H9 (cell line): ENCODE measurements at regions not wholly inside any gene's neighbourhood (a gene's known extent, or its start where the extent isn't known, plus 50 kb on each side); places are given as distances from the start of the nearest gene placed in this dataset.

Experiments
- DNase-seq: peaks from one replicate; pipeline ENCODE4 v3.0.0-alpha.2; 2017
- H2AFZ ChIP-seq: one replicate; pipeline ENCODE4 v1.6.1; 2013; ENCODE audit warnings: mild to moderate bottlenecking, low read length, control low read depth, moderate library complexity
- H2AK5ac ChIP-seq: 2 replicates; pipeline ENCODE4 v1.6.1; 2013; ENCODE audit warnings: low read length, control low read depth, mixed read lengths; ENCODE audit not compliant: insufficient read length
- H2BK120ac ChIP-seq: one replicate; pipeline ENCODE4 v1.6.1; 2013; ENCODE audit warnings: low read depth, mild to moderate bottlenecking, low read length, control low read depth, inconsistent platforms; ENCODE audit not compliant: poor library complexity, severe bottlenecking
- H2BK12ac ChIP-seq: 2 replicates; pipeline ENCODE4 v1.6.1; 2013; ENCODE audit warnings: low read length, control low read depth, mixed read lengths, low read depth; ENCODE audit not compliant: insufficient read length
- H2BK15ac ChIP-seq: 2 replicates; pipeline ENCODE4 v1.6.1; 2013; ENCODE audit warnings: low read depth, low read length, control low read depth
- H2BK20ac ChIP-seq: one replicate; pipeline ENCODE4 v1.6.1; 2013; ENCODE audit warnings: low read depth, mild to moderate bottlenecking, low read length, control low read depth, inconsistent platforms; ENCODE audit not compliant: poor library complexity, severe bottlenecking
- H2BK5ac ChIP-seq: 2 replicates; pipeline ENCODE4 v1.6.1; 2013; ENCODE audit warnings: low read length, control low read depth, mixed read lengths; ENCODE audit not compliant: insufficient read length
- H3K14ac ChIP-seq: 2 replicates; pipeline ENCODE4 v1.6.1; 2013; ENCODE audit warnings: low read length, control low read depth; ENCODE audit not compliant: insufficient read depth
- H3K18ac ChIP-seq: 2 replicates; pipeline ENCODE4 v1.6.1; 2013; ENCODE audit warnings: low read depth, mild to moderate bottlenecking, mixed read lengths, low read length, control low read depth; ENCODE audit not compliant: insufficient read length
- H3K23ac ChIP-seq: 2 replicates; pipeline ENCODE4 v1.6.1; 2013; ENCODE audit warnings: low read length, control low read depth, mixed read lengths, low read depth; ENCODE audit not compliant: insufficient read length
- H3K23me2 ChIP-seq: 2 replicates; pipeline ENCODE4 v1.6.1; 2013; ENCODE audit warnings: low read depth, mild to moderate bottlenecking, mixed read lengths, low read length, control low read depth; ENCODE audit not compliant: insufficient read length, poor library complexity, severe bottlenecking
- H3K27ac ChIP-seq: 2 replicates; pipeline ENCODE4 v1.5.1; 2013; ENCODE audit warnings: low read length, control low read depth, mixed read lengths, low read depth; ENCODE audit not compliant: insufficient read length
- H3K27me3 ChIP-seq: 2 replicates; pipeline ENCODE4 v1.6.1; 2013; ENCODE audit warnings: low read length, control low read depth, inconsistent platforms; ENCODE audit not compliant: insufficient read depth
- H3K4ac ChIP-seq: 2 replicates; pipeline ENCODE4 v1.6.1; 2013; ENCODE audit warnings: low read depth, mild to moderate bottlenecking, control low read depth, inconsistent platforms, low read length, moderate library complexity
- H3K4me1 ChIP-seq: 2 replicates; pipeline ENCODE4 v1.6.1; 2013; ENCODE audit warnings: low read length, control low read depth, inconsistent platforms; ENCODE audit not compliant: insufficient read depth
- H3K4me2 ChIP-seq: 2 replicates; pipeline ENCODE4 v1.6.1; 2013; ENCODE audit warnings: low read length, control low read depth, mixed read lengths; ENCODE audit not compliant: insufficient read length, insufficient read depth
- H3K56ac ChIP-seq: 2 replicates; pipeline ENCODE4 v1.6.1; 2013; ENCODE audit warnings: low read depth, mild to moderate bottlenecking, mixed read lengths, low read length, control low read depth; ENCODE audit not compliant: insufficient read length
- H3K79me1 ChIP-seq: 2 replicates; pipeline ENCODE4 v1.6.1; 2013; ENCODE audit warnings: low read depth, mild to moderate bottlenecking, moderate library complexity, low read length, control low read depth, inconsistent platforms; ENCODE audit not compliant: insufficient read depth, poor library complexity, severe bottlenecking
- H3K79me2 ChIP-seq: 2 replicates; pipeline ENCODE4 v1.6.1; 2013; ENCODE audit warnings: low read length, control low read depth, inconsistent platforms; ENCODE audit not compliant: insufficient read depth
- H3K9ac ChIP-seq: 2 replicates; pipeline ENCODE4 v1.6.1; 2013; ENCODE audit warnings: low read length, control low read depth, mixed read lengths; ENCODE audit not compliant: insufficient read length; ENCODE audit errors: extremely low read depth
- H3K9me3 ChIP-seq: one replicate; pipeline ENCODE4 v1.6.1; 2013; ENCODE audit warnings: low read depth, low read length, inconsistent platforms; ENCODE audit not compliant: control insufficient read depth
- H3T11ph ChIP-seq: one replicate; pipeline ENCODE4 v1.6.1; 2013; ENCODE audit warnings: mild to moderate bottlenecking, low read length, control low read depth, inconsistent platforms
- H4K20me1 ChIP-seq: one replicate; pipeline ENCODE4 v1.6.1; 2013; ENCODE audit not compliant: control insufficient read depth, insufficient read length, insufficient read depth
- H4K5ac ChIP-seq: 2 replicates; pipeline ENCODE4 v1.6.1; 2013; ENCODE audit warnings: low read depth, mild to moderate bottlenecking, mixed read lengths, low read length, control low read depth; ENCODE audit not compliant: insufficient read length
- H4K8ac ChIP-seq: replicated peaks from 2 replicates; pipeline ENCODE4 v1.6.1; 2013; ENCODE audit warnings: low read length, control low read depth, mixed read lengths, low read depth; ENCODE audit not compliant: insufficient read length
- H4K91ac ChIP-seq: 2 replicates; pipeline ENCODE4 v1.6.1; 2013; ENCODE audit warnings: low read depth, mild to moderate bottlenecking, moderate library complexity, mixed read lengths, low read length, control low read depth; ENCODE audit not compliant: insufficient read length
- H3K27ac Mint-ChIP-seq, 3 experiments: 2 replicates in 2 of 3; 3 replicates in 1 of 3; pipeline ENCODE4 v1.8.0; 2020 to 2021; ENCODE audit warnings: mixed read lengths in 3 of 3, mild to moderate bottlenecking in 1 of 3, moderate library complexity in 1 of 3
- H3K27me3 Mint-ChIP-seq: 2 replicates; pipeline ENCODE4 v1.8.0; 2021; ENCODE audit warnings: low read depth, mild to moderate bottlenecking, moderate library complexity, mixed read lengths
- H3K36me3 Mint-ChIP-seq, 3 experiments: 2 replicates in 2 of 3; 3 replicates in 1 of 3; pipeline ENCODE4 v1.8.0; 2020 to 2021; ENCODE audit warnings: low read depth in 3 of 3, mixed read lengths in 3 of 3; ENCODE audit not compliant: insufficient read depth in 1 of 3
- H3K4me1 Mint-ChIP-seq, 2 experiments: 2 replicates each; pipeline ENCODE4 v1.8.0; 2020; ENCODE audit warnings: mixed read lengths in 2 of 2
- H3K4me3 Mint-ChIP-seq, 2 experiments: 2 replicates in 1 of 2; 3 replicates in 1 of 2; pipeline ENCODE4 v1.8.0; 2020 to 2021; ENCODE audit warnings: mild to moderate bottlenecking in 2 of 2, mixed read lengths in 2 of 2, moderate library complexity in 1 of 2
- H3K9me3 Mint-ChIP-seq, 2 experiments: 2 replicates in 1 of 2; 3 replicates in 1 of 2; pipeline ENCODE4 v1.8.0; 2020; ENCODE audit warnings: mild to moderate bottlenecking in 2 of 2, mixed read lengths in 2 of 2, moderate library complexity in 1 of 2
- WGBS: extraction: QIAGEN DNeasy Blood & Tissue Kit; methylation state at CpG from one replicate; pipeline ENCODE4 v1.1.7; 2013; ENCODE audit warnings: missing lambda C conversion rate, low lambda C conversion rate, mixed read lengths; ENCODE audit not compliant: insufficient read length; ENCODE audit errors: extremely low coverage; 5-methylcytosine and 5-hydroxymethylcytosine counted together
- TF ChIP-seq, protein P1 (sequence below): fragments of 200-600 bp; sonication (generic); conservative IDR thresholded peaks from 3 replicates; pipeline ENCODE4 v1.8.0; 2021; ENCODE audit warnings: antibody characterized with exemption, mild to moderate bottlenecking

- Histone ChIP-seq H2BK20ac (no peak overlapping the region), H3K14ac (no peak overlapping the region), H4K20me1 (no peaks in the 10 kb centered on the region), H3K23ac (no peak overlapping the region), H4K5ac (no peak overlapping the region), H2AFZ (no peak overlapping the region), H4K91ac (no peak overlapping the region), H4K8ac (no peak overlapping the region), H2BK12ac (no peak overlapping the region), H3K79me1 (no peaks in the 10 kb centered on the region), H3K18ac (no peak overlapping the region), H2BK15ac (no peak overlapping the region), H3K79me2 (no peaks in the 10 kb centered on the region), H2AK5ac (no peak overlapping the region), H3K27ac (no peak overlapping the region), H3K23me2 (no peaks in the 10 kb centered on the region), H3K27me3 (no peaks in the 10 kb centered on the region), H3K4me2 (no peak overlapping the region), H3K9ac (no peak overlapping the region), H2BK5ac (no peak overlapping the region), H3T11ph (no peak overlapping the region), H3K4me1 (no peaks in the 10 kb centered on the region; the same call in 1 of the 2 replicates), H3K9me3 (no peaks in the 10 kb centered on the region), H3K56ac (no peak overlapping the region), H3K4ac (no peak overlapping the region), H2BK120ac (no peak overlapping the region)
- no peaks in the 10 kb centered on the region for H3K36me3 Mint-ChIP-seq
- no peaks in the 10 kb centered on the region; the same call in 1 of the 2 replicates for H3K27me3 Mint-ChIP-seq
- no peak overlapping the region for H3K27ac Mint-ChIP-seq
- TF ChIP-seq, protein P1, sequence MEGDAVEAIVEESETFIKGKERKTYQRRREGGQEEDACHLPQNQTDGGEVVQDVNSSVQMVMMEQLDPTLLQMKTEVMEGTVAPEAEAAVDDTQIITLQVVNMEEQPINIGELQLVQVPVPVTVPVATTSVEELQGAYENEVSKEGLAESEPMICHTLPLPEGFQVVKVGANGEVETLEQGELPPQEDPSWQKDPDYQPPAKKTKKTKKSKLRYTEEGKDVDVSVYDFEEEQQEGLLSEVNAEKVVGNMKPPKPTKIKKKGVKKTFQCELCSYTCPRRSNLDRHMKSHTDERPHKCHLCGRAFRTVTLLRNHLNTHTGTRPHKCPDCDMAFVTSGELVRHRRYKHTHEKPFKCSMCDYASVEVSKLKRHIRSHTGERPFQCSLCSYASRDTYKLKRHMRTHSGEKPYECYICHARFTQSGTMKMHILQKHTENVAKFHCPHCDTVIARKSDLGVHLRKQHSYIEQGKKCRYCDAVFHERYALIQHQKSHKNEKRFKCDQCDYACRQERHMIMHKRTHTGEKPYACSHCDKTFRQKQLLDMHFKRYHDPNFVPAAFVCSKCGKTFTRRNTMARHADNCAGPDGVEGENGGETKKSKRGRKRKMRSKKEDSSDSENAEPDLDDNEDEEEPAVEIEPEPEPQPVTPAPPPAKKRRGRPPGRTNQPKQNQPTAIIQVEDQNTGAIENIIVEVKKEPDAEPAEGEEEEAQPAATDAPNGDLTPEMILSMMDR = no peak
- H3K4me1 Mint-ChIP-seq = peaks cover 32 to 35% of the 10 kb centered on the region in 2 experiments
- H3K4me3 Mint-ChIP-seq = no peak overlapping the region
- peaks cover 0 to 2% of the 10 kb centered on the region in 2 experiments; a peak in 3 of 5 replicates for H3K9me3 Mint-ChIP-seq
- DNase-seq = no peak
- WGBS = no CpG with 5 or more reads among the region's 5 CpGs
These were observed 415.0 kb downstream of the KCTD16 start for GRCh38 chr5:144585681-144586080.
